MG63 (cell line): ENCODE measurements at regions not wholly inside any gene's neighbourhood (a gene's known extent, or its start where the extent isn't known, plus 50 kb on each side); places are given as distances from the start of the nearest gene placed in this dataset.
"Not testable (repeated sequence)": the region's sequence is repeated elsewhere in the genome, so short reads cannot be mapped to it uniquely, and the experiment has no call there.

Experiments
- DNase-seq: peaks from one replicate; pipeline ENCODE4 v3.0.0-alpha.2; 2020
- H3K27me3 ChIP-seq: fragments of 250-450 bp; sonication (Bioruptor Pico); 2 replicates; pipeline ENCODE4 v1.5.1; 2020; ENCODE audit warnings: mild to moderate bottlenecking, moderate library complexity
- H3K36me3 ChIP-seq: fragments of 250-450 bp; sonication (Bioruptor Pico); 2 replicates; pipeline ENCODE4 v1.5.1; 2020; ENCODE audit warnings: mild to moderate bottlenecking, moderate library complexity
- H3K4me3 ChIP-seq: fragments of 250-450 bp; sonication (Bioruptor Pico); 2 replicates; pipeline ENCODE4 v1.5.1; 2020; ENCODE audit warnings: mild to moderate bottlenecking, moderate library complexity
- H3K9me3 ChIP-seq: fragments of 250-450 bp; sonication (Bioruptor Pico); 2 replicates; pipeline ENCODE4 v1.5.1; 2020; ENCODE audit warnings: mild to moderate bottlenecking, moderate library complexity

DNA sequence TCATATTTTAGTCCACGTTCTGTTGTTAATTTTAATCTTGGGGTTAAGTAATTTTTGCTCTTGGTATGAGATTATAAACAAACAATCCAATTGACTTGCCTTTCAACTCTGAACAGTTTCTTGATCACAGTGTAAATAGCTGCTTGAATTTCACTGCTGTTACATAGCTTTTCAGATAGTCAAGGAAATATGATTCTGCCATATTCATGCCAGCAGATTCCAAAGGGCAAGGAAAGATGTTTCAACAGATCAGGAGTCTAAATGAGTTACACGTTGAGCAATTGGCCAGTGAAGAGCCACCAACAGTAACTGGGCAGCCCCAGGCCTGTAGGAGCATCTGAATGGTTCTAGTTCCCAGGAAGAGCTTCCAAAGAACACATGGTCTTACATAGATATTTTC lies 93.6 kb downstream of the LEPR start:
- Histone ChIP-seq H3K4me3 (no peak overlapping the region), H3K9me3 (no peaks in the 10 kb centered on the region), H3K36me3 (no peaks in the 10 kb centered on the region), H3K27me3 (no peaks in the 10 kb centered on the region)
- DNase-seq = no peak

DNA sequence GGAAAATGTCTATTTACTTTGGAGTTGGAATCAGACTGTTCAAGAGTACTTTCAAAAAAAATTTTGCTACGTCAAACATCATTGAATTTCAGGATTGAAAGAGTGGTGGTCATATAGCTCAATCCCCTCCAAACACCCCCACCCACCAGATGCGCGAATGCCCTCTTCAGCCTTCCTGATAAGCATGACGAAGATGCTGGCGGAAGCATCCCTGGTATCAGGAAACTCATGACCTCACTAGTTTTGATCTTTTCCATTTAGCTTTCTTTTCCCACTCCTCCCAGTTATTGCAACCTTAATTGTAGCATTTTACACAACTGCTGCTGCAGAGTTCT lies 104.4 kb downstream of the LEPR start:
- no peak for DNase-seq
- no peaks in the 10 kb centered on the region for H3K9me3 ChIP-seq
- no peak overlapping the region for H3K4me3 ChIP-seq
- H3K27me3 ChIP-seq = peaks cover 16% of the 10 kb centered on the region
- no peaks in the 10 kb centered on the region for H3K36me3 ChIP-seq

- no peak for DNase-seq
- H3K27me3 ChIP-seq = peaks cover 16% of the 10 kb centered on the region
- no peak overlapping the region for H3K4me3 ChIP-seq
- no peaks in the 10 kb centered on the region for H3K9me3 ChIP-seq
- H3K36me3 ChIP-seq = no peaks in the 10 kb centered on the region
These were observed 105.0 kb downstream of the LEPR start for GRCh38 chr1:65525266-65526048.

DNA sequence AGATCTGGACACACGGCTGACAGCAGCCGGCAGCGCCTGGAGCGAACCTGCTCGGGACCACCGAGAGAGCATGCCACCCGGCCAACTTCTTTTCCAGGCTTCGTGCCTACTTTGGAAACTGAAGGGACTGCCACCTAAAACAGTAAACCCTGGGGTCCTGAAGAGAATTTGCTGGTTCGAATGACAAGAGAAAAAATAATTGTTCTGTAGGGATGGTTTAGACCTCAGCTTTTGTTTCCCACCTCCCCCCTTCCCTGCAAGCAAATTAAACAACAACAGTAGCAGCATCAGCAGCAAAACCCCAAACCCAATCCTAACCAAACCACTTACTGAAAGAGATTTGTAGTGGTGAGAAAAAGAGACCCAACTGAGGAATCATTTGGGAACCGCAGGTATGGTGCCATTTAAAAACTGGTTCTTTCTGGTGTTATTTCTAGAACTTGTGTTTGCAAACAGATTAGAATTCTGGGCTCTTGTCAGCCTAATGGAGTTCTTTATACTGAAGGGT lies 105.6 kb downstream of the LEPR start:
- no peaks in the 10 kb centered on the region for H3K36me3 ChIP-seq
- H3K27me3 ChIP-seq = peaks cover 16% of the 10 kb centered on the region
- DNase-seq = no peak
- H3K4me3 ChIP-seq = no peak overlapping the region
- H3K9me3 ChIP-seq = no peaks in the 10 kb centered on the region

- Histone ChIP-seq H3K36me3 (no peaks in the 10 kb centered on the region), H3K4me3 (no peak overlapping the region), H3K27me3 (peaks cover 16% of the 10 kb centered on the region), H3K9me3 (no peaks in the 10 kb centered on the region)
- DNase-seq = no peak
These were observed 106.7 kb downstream of the LEPR start for GRCh38 chr1:65527190-65527589.

GRCh38 chr1:65527707-65528503 lies 107.4 kb downstream of the LEPR start:
- no peak for DNase-seq
- no peak overlapping the region for H3K4me3 ChIP-seq
- no peaks in the 10 kb centered on the region for H3K9me3 ChIP-seq
- no peaks in the 10 kb centered on the region for H3K36me3 ChIP-seq
- peaks cover 16% of the 10 kb centered on the region for H3K27me3 ChIP-seq

- DNase-seq = no peak
- no peaks in the 10 kb centered on the region for H3K36me3 ChIP-seq
- H3K27me3 ChIP-seq = no peaks in the 10 kb centered on the region; the same call in 1 of the 2 replicates
- no peak overlapping the region for H3K4me3 ChIP-seq
- no peaks in the 10 kb centered on the region for H3K9me3 ChIP-seq
These were observed 111.6 kb downstream of the LEPR start for GRCh38 chr1:65531972-65532570.

- Histone ChIP-seq H3K9me3 (no peaks in the 10 kb centered on the region), H3K4me3 (no peak overlapping the region)
- no peak for DNase-seq
These were observed 115.5 kb downstream of the LEPR start for GRCh38 chr1:65535981-65536380.

DNA sequence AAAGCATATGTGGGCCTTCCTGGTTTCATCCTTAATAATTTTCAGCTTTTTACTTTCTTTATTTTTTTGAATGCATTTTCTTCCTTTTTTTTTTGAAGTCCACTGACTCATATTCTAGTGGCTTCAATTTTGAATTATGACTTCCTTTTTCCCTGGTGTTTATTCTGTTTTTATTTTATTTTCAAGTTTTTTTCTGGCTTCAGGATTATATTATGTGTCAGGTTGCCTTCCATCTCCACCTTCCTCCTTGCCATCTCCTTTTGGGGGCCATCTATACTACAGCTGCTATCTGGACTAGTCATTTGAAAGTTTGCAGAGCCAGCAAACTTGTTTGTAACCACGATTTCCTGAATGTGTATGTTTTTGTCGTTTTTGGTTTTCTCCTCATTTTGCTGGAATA lies 117.6 kb downstream of the LEPR start:
- no peak overlapping the region for H3K4me3 ChIP-seq
- no peaks in the 10 kb centered on the region for H3K36me3 ChIP-seq
- no peak for DNase-seq
- no peaks in the 10 kb centered on the region for H3K9me3 ChIP-seq
- H3K27me3 ChIP-seq = no peaks in the 10 kb centered on the region

More at GRCh38 chr1:65535981-65536380, 115.5 kb downstream of the LEPR start:
- Histone ChIP-seq H3K27me3 (no peaks in the 10 kb centered on the region), H3K36me3 (no peaks in the 10 kb centered on the region)

DNA sequence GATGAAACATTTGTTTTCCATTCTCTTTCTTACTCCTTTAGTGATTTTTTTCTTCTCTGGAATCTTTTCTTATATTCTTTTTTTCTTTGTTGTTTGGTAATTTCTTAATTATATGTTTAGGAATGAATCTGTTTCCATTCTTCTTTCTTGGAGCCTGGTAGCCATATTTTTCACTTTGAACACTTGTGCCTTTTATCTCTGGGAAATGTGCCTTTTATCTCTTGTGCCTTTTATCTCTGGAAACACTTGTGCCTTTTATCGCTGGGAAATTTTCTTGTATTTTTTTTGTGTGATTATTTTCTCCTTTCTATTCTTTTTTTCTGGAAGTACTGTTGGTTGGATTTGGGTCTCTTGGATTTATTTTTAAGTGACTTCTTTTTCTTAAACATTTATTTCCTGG lies 118.2 kb downstream of the LEPR start:
- Histone ChIP-seq H3K4me3 (no peak overlapping the region), H3K27me3 (no peaks in the 10 kb centered on the region), H3K36me3 (no peaks in the 10 kb centered on the region), H3K9me3 (no peaks in the 10 kb centered on the region)
- no peak for DNase-seq

- DNase-seq = no peak
- H3K4me3 ChIP-seq = no peak overlapping the region
- H3K27me3 ChIP-seq = no peaks in the 10 kb centered on the region
- no peaks in the 10 kb centered on the region for H3K36me3 ChIP-seq
- no peaks in the 10 kb centered on the region for H3K9me3 ChIP-seq
These were observed 119.0 kb downstream of the LEPR start for GRCh38 chr1:65539266-65540131.

GRCh38 chr1:65541161-65541560 lies 120.7 kb downstream of the LEPR start:
- Histone ChIP-seq H3K27me3 (no peaks in the 10 kb centered on the region), H3K4me3 (no peak overlapping the region), H3K9me3 (no peaks in the 10 kb centered on the region), H3K36me3 (no peaks in the 10 kb centered on the region)
- no peak for DNase-seq

- H3K9me3 ChIP-seq = no peaks in the 10 kb centered on the region
- no peaks in the 10 kb centered on the region for H3K36me3 ChIP-seq
- no peaks in the 10 kb centered on the region for H3K27me3 ChIP-seq
- no peak overlapping the region for H3K4me3 ChIP-seq
- no peak for DNase-seq
These were observed 121.4 kb downstream of the LEPR start for GRCh38 chr1:65541865-65542264.

DNA sequence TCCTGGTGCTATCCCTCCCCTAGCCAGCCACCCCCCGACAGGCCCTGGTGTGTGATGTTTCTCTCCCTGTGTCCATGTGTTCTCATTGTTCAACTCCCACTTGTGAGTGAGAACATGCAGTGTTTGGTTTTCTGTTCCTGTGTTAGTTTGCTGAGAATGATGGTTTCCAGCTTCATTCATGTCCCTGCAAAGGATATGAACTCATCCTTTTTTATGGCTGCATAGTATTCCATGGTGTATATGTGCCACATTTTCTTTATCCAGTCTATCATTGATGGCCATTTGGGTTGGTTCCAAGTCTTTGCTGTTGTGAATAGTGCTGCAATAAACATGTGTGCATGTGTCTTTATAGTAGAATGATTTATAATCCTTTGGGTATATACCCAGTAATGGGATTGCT lies 122.1 kb downstream of the LEPR start:
- H3K36me3 ChIP-seq, DNase-seq, H3K9me3 ChIP-seq, H3K27me3 ChIP-seq, H3K4me3 ChIP-seq: not testable (repeated sequence)

- not testable (repeated sequence) for H3K9me3 ChIP-seq, H3K36me3 ChIP-seq, DNase-seq, H3K27me3 ChIP-seq, H3K4me3 ChIP-seq
These were observed 130.0 kb downstream of the LEPR start for GRCh38 chr1:65550306-65551010.

GRCh38 chr1:65552484-65552883 lies 132.0 kb downstream of the LEPR start:
- H3K36me3 ChIP-seq, DNase-seq, H3K27me3 ChIP-seq, H3K4me3 ChIP-seq, H3K9me3 ChIP-seq: not testable (repeated sequence)
